ENCODE measurements at regions not wholly inside any gene's neighbourhood (a gene's known extent, or its start where the extent isn't known, plus 50 kb on each side); places are given as distances from the start of the nearest gene placed in this dataset.

DNA sequence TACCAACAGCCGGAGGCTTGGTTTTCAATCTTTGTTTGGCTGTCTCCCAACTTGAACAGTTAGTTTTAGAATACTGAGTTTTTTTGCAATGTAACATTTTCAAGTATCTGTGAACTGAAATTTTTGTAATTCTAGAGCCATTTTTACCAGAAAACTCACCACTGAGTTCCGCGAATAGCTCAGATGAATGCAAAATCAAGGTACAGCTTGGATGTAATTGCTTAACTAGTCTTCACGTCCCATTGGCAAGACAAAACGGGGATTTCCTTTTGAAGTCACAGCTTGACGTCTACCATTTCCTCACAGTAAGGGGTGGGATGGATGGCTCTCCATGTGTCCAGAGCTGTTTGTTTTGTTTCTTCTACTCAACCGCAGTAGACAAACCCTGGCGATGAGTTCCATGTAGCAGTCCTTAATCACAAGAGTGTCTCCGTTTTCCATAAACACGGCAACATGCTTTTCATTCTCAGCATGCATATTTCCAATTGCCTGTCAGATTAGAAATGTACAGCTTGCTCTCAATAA, 55.8 kb upstream of the FGFR2 start:
- TF ChIP-seq, protein P1, sequence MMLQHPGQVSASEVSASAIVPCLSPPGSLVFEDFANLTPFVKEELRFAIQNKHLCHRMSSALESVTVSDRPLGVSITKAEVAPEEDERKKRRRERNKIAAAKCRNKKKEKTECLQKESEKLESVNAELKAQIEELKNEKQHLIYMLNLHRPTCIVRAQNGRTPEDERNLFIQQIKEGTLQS (IDR thresholded peaks at IDR 0.05): no peak
- TF ChIP-seq HNF4G (IDR thresholded peaks at IDR 0.05) (no peak), CTCF (IDR thresholded peaks at IDR 0.05; ENCODE audit: low read depth, low read length, missing input control) (no peak), EGR1 (IDR thresholded peaks at IDR 0.05; ENCODE audit: low read depth in 2 of 2) (no peak), ZBTB33 (IDR thresholded peaks at IDR 0.05) (no peak), RAD21 (IDR thresholded peaks at IDR 0.05) (no peak), GABPA (IDR thresholded peaks at IDR 0.05 in 1 of 2, conservative IDR thresholded peaks at IDR 0.05 in 1 of 2) (no peak), REST (IDR thresholded peaks at IDR 0.05) (no peak), MAX (IDR thresholded peaks at IDR 0.05) (no peak), JUND (IDR thresholded peaks at IDR 0.05) (no peak), YY1 (IDR thresholded peaks at IDR 0.05) (no peak), NR2F2 (IDR thresholded peaks at IDR 0.05) (no peak), FOXA2 (IDR thresholded peaks at IDR 0.05) (no peak)
